HK-2 (cell line): ENCODE measurements at regions not wholly inside any gene's neighbourhood (a gene's known extent, or its start where the extent isn't known, plus 50 kb on each side); places are given as distances from the start of the nearest gene placed in this dataset.

Source experiments
- DNase-seq: peaks from one replicate; pipeline ENCODE4 v3.0.0-alpha.2; 2018; ENCODE audit not compliant: unreplicated experiment

- DNase-seq: no peak
These were observed 243.7 kb upstream of the PHYHIPL start for GRCh38 chr10:58932577-58933314.

- no peak for DNase-seq
These were observed 240.1 kb upstream of the PHYHIPL start for GRCh38 chr10:58936364-58936763.

- DNase-seq: no peak
These were observed 239.0 kb upstream of the PHYHIPL start for GRCh38 chr10:58937423-58937822.

GRCh38 chr10:58942724-58943123, 233.7 kb upstream of the PHYHIPL start:
- no peak for DNase-seq

GRCh38 chr10:58943256-58943890, 233.1 kb upstream of the PHYHIPL start:
- no peak for DNase-seq

- no peak for DNase-seq
These were observed 232.5 kb upstream of the PHYHIPL start for GRCh38 chr10:58943960-58944359.

- DNase-seq: no peak
These were observed 228.1 kb upstream of the PHYHIPL start for GRCh38 chr10:58948303-58948702.

- no peak for DNase-seq
These were observed 225.8 kb upstream of the PHYHIPL start for GRCh38 chr10:58950618-58951017.

- DNase-seq: no peak
These were observed 225.4 kb upstream of the PHYHIPL start for GRCh38 chr10:58951087-58951486.

- DNase-seq: no peak
These were observed 224.7 kb upstream of the PHYHIPL start for GRCh38 chr10:58951746-58952145.

- no peak for DNase-seq
These were observed 224.3 kb upstream of the PHYHIPL start for GRCh38 chr10:58952162-58952601.

- peak; percentile 34 for DNase-seq
These were observed 223.5 kb upstream of the PHYHIPL start for GRCh38 chr10:58952747-58953466.

- no peak for DNase-seq
These were observed 222.3 kb upstream of the PHYHIPL start for GRCh38 chr10:58954178-58954577.

- DNase-seq: no peak
These were observed 220.8 kb upstream of the PHYHIPL start for GRCh38 chr10:58955615-58956014.

- DNase-seq: no peak
These were observed 219.5 kb upstream of the PHYHIPL start for GRCh38 chr10:58956926-58957325.

- DNase-seq: no peak
These were observed 218.9 kb upstream of the PHYHIPL start for GRCh38 chr10:58957517-58957916.

- DNase-seq: no peak
These were observed 213.3 kb upstream of the PHYHIPL start for GRCh38 chr10:58963101-58963534.

GRCh38 chr10:58963723-58964124, 212.7 kb upstream of the PHYHIPL start:
- no peak for DNase-seq

- no peak for DNase-seq
These were observed 210.6 kb upstream of the PHYHIPL start for GRCh38 chr10:58965855-58966254.

- DNase-seq: peak; percentile 29
These were observed 208.7 kb upstream of the PHYHIPL start for GRCh38 chr10:58967551-58968388.

GRCh38 chr10:58968389-58968755, 208.1 kb upstream of the PHYHIPL start:
- no peak for DNase-seq

GRCh38 chr10:58969576-58969975, 206.9 kb upstream of the PHYHIPL start:
- no peak for DNase-seq
